HL-60 (cell line): ENCODE measurements at regions not wholly inside any gene's neighbourhood (a gene's known extent, or its start where the extent isn't known, plus 50 kb on each side); places are given as distances from the start of the nearest gene placed in this dataset.

Experiments used
- DNase-seq, 2 experiments: peaks; one replicate each; pipeline ENCODE4 v3.0.0-alpha.2; 2010 to 2020; ENCODE audit warnings: low read depth in 1 of 2, low spot score in 1 of 2
- H3K27ac ChIP-seq: fragments of 250-450 bp; sonication (Bioruptor Pico); replicated peaks from 2 replicates; pipeline ENCODE4 v1.5.1; 2020; ENCODE audit warnings: mild to moderate bottlenecking, moderate library complexity
- H3K27me3 ChIP-seq: fragments of 250-450 bp; sonication (Bioruptor Pico); 2 replicates; pipeline ENCODE4 v1.5.1; 2021; ENCODE audit warnings: mild to moderate bottlenecking, moderate library complexity; ENCODE audit not compliant: insufficient read depth, poor library complexity, severe bottlenecking
- H3K4me3 ChIP-seq: replicated peaks from 2 replicates; pipeline ENCODE4 v1.5.1; 2011; ENCODE audit warnings: mild to moderate bottlenecking, control low read depth, low read length; ENCODE audit not compliant: insufficient read depth
- CTCF ChIP-seq: IDR thresholded peaks from one replicate; pipeline ENCODE4 v1.5.1; 2011; ENCODE audit warnings: low read length, control low read depth, inconsistent platforms; ENCODE audit not compliant: insufficient read depth
- GABPA ChIP-seq: IDR thresholded peaks from 2 replicates; pipeline ENCODE4 v1.6.1; 2012; ENCODE audit warnings: low read depth
- POLR2AphosphoS5 ChIP-seq: IDR thresholded peaks from 2 replicates; pipeline ENCODE4 v1.6.1; 2012; ENCODE audit warnings: low read depth
- REST ChIP-seq: IDR thresholded peaks from 2 replicates; pipeline ENCODE4 v1.6.1; 2012; ENCODE audit warnings: low read depth; ENCODE audit not compliant: insufficient replicate concordance
- SPI1 ChIP-seq: IDR thresholded peaks from 2 replicates; pipeline ENCODE4 v1.6.1; 2012; ENCODE audit warnings: low read depth, mild to moderate bottlenecking, borderline replicate concordance

- TF ChIP-seq REST (no peak), CTCF (no peak), POLR2AphosphoS5 (no peak), SPI1 (no peak), GABPA (no peak)
- no peak for DNase-seq
- H3K27ac ChIP-seq, result no peak overlapping the region
- no peaks in the 10 kb centered on the region for H3K27me3 ChIP-seq
- no peak overlapping the region for H3K4me3 ChIP-seq
Measured at GRCh38 chr5:72006361-72006760, 100.9 kb upstream of the MAP1B start.

GRCh38 chr5:72007336-72008111, 99.8 kb upstream of the MAP1B start:
- H3K27ac ChIP-seq, result no peak overlapping the region
- no peaks in the 10 kb centered on the region for H3K27me3 ChIP-seq
- no peak overlapping the region for H3K4me3 ChIP-seq
- no peak for DNase-seq
- no peak for TF ChIP-seq POLR2AphosphoS5

- TF ChIP-seq SPI1, result no peak
Measured at GRCh38 chr5:72009280-72009679, 98.0 kb upstream of the MAP1B start.

GRCh38 chr5:72010430-72010829, 96.8 kb upstream of the MAP1B start:
- TF ChIP-seq CTCF, result no peak
- no peak for TF ChIP-seq SPI1
- no peak for TF ChIP-seq POLR2AphosphoS5
- no peak for TF ChIP-seq GABPA
- no peak for TF ChIP-seq REST
- Histone ChIP-seq H3K27me3 (no peaks in the 10 kb centered on the region), H3K4me3 (no peak overlapping the region), H3K27ac (no peak overlapping the region)
- no peak for DNase-seq

More at GRCh38 chr5:72009280-72009679, 98.0 kb upstream of the MAP1B start:
- Histone ChIP-seq H3K4me3 (no peak overlapping the region), H3K27me3 (no peaks in the 10 kb centered on the region), H3K27ac (no peak overlapping the region)
- no peak for DNase-seq

GRCh38 chr5:72012906-72013305, 94.4 kb upstream of the MAP1B start:
- no peak for DNase-seq
- H3K27ac ChIP-seq, result no peak overlapping the region
- no peaks in the 10 kb centered on the region for H3K27me3 ChIP-seq
- H3K4me3 ChIP-seq, result no peak overlapping the region
- TF ChIP-seq GABPA, result no peak
- no peak for TF ChIP-seq SPI1
- TF ChIP-seq POLR2AphosphoS5, result no peak
- no peak for TF ChIP-seq CTCF
- TF ChIP-seq REST, result no peak
